Ovary (tissue), 3 donors: ENCODE measurements at regions not wholly inside any gene's neighbourhood (a gene's known extent, or its start where the extent isn't known, plus 50 kb on each side); places are given as distances from the start of the nearest gene placed in this dataset.

Experiments
- CTCF ChIP-seq, 3 donors: fragments of 450-650 bp in 2 of 3; fragments of 200-600 bp in 1 of 3; IDR thresholded peaks; one replicate each; pipeline versions ENCODE4 v1.5.1 to v1.8.0; 2016 to 2022; ENCODE audit warnings: antibody characterized with exemption in 3 of 3, mild to moderate bottlenecking in 1 of 3
- EP300 ChIP-seq: sonication (generic); formaldehyde crosslinking; IDR thresholded peaks from one replicate; pipeline ENCODE4 v1.6.1; 2017; ENCODE audit warnings: antibody characterized with exemption
- donor health status: DM: no; HTN: no; CAD: no.

GRCh38 chr6:78340755-78341154 is 526.6 kb upstream of the IRAK1BP1 start:
- TF ChIP-seq CTCF (IDR thresholded peaks at IDR 0.05) (no peak), EP300 (no peak)
